NCI-H187 (cell line): ENCODE measurements at regions not wholly inside any gene's neighbourhood (a gene's known extent, or its start where the extent isn't known, plus 50 kb on each side); places are given as distances from the start of the nearest gene placed in this dataset.
A peak's percentile ranks its signal among the peaks of the same experiment; 100 is the strongest.

ENCODE experiments used
- DNase-seq, 2 experiments: peaks; one replicate each; lab custom pipeline; 2025; lab: John Stamatoyannopoulos, UW

GRCh38 chr2:66691031-66691965, 256.4 kb downstream of the MEIS1 start:
- no peak for DNase-seq

GRCh38 chr2:66692521-66693054, 257.7 kb downstream of the MEIS1 start:
- no peak for DNase-seq

GRCh38 chr2:66693076-66693965, 258.4 kb downstream of the MEIS1 start:
- DNase-seq, result peak in 1 of 2 experiments; percentile 7

GRCh38 chr2:66694087-66694860, 259.3 kb downstream of the MEIS1 start:
- DNase-seq, result no peak

GRCh38 chr2:66695226-66695735, 260.4 kb downstream of the MEIS1 start:
- no peak for DNase-seq

- DNase-seq, result no peak
Observed at GRCh38 chr2:66696374-66696773, 261.4 kb downstream of the MEIS1 start.

- no peak for DNase-seq
Observed at GRCh38 chr2:66696886-66697285, 262.0 kb downstream of the MEIS1 start.

- DNase-seq, result no peak
Observed at GRCh38 chr2:66697366-66697765, 262.4 kb downstream of the MEIS1 start.

- DNase-seq, result no peak
Observed at GRCh38 chr2:66698091-66698490, 263.2 kb downstream of the MEIS1 start.

- no peak for DNase-seq
Observed at GRCh38 chr2:66698576-66699239, 263.8 kb downstream of the MEIS1 start.

GRCh38 chr2:66699416-66699792, 264.5 kb downstream of the MEIS1 start:
- DNase-seq, result no peak

- DNase-seq, result no peak
Observed at GRCh38 chr2:66699793-66700676, 265.1 kb downstream of the MEIS1 start.

- no peak for DNase-seq
Observed at GRCh38 chr2:66700677-66701066, 265.7 kb downstream of the MEIS1 start.

- no peak for DNase-seq
Observed at GRCh38 chr2:66701251-66701650, 266.3 kb downstream of the MEIS1 start.

- DNase-seq, result no peak
Observed at GRCh38 chr2:66701656-66702055, 266.7 kb downstream of the MEIS1 start.

- no peak for DNase-seq
Observed at GRCh38 chr2:66702301-66702700, 267.4 kb downstream of the MEIS1 start.

GRCh38 chr2:66704786-66705185, 269.9 kb downstream of the MEIS1 start:
- DNase-seq, result no peak

- no peak for DNase-seq
Observed at GRCh38 chr2:66714610-66715009, 279.7 kb downstream of the MEIS1 start.

- DNase-seq, result no peak
Observed at GRCh38 chr2:66717218-66717905, 282.4 kb downstream of the MEIS1 start.
